MCF 10A (cell line): ENCODE measurements at regions not wholly inside any gene's neighbourhood (a gene's known extent, or its start where the extent isn't known, plus 50 kb on each side); places are given as distances from the start of the nearest gene placed in this dataset.

Experiments used
- BruUV-seq: library from RNA; stranded (reverse); fragments of 400-500 nt; replicated peaks from 2 replicates; lab custom pipeline; 2021; lab: Mats Ljungman, UMichigan
- CTCF ChIA-PET: fragments of 300-600 bp; sonication (Branson Sonifier 250); formaldehyde crosslinking; extraction: SDS; loops from one replicate; lab custom pipeline; 2021; ENCODE audit warnings: antibody characterized with exemption, inconsistent platforms; lab: Yijun Ruan, JAX
- POLR2A ChIA-PET: fragments of 300-600, 350-650 bp; sonication (Branson Sonifier 250); formaldehyde crosslinking; extraction: SDS; loops from one replicate; lab custom pipeline; 2020; ENCODE audit warnings: antibody characterized with exemption, inconsistent platforms; lab: Yijun Ruan, JAX
- DNase-seq: peaks from one replicate; pipeline ENCODE4 v3.0.0-alpha.2; 2018; ENCODE audit not compliant: unreplicated experiment
- H3K27ac Mint-ChIP-seq: one replicate; pipeline ENCODE4 v1.8.0; 2022; ENCODE audit warnings: mild to moderate bottlenecking, low read depth, mixed read lengths; ENCODE audit not compliant: unreplicated experiment
- H3K27me3 Mint-ChIP-seq: one replicate; pipeline ENCODE4 v1.8.0; 2022; ENCODE audit warnings: mixed read lengths; ENCODE audit not compliant: insufficient read depth, unreplicated experiment
- H3K36me3 Mint-ChIP-seq: one replicate; pipeline ENCODE4 v1.8.0; 2022; ENCODE audit warnings: mild to moderate bottlenecking, moderate library complexity, mixed read lengths; ENCODE audit not compliant: insufficient read depth, unreplicated experiment
- H3K4me1 Mint-ChIP-seq: one replicate; pipeline ENCODE4 v1.8.0; 2022; ENCODE audit warnings: mixed read lengths; ENCODE audit not compliant: insufficient read depth, unreplicated experiment
- H3K4me3 Mint-ChIP-seq: one replicate; pipeline ENCODE4 v1.8.0; 2022; ENCODE audit warnings: mild to moderate bottlenecking, moderate library complexity, mixed read lengths; ENCODE audit not compliant: unreplicated experiment
- H3K9me3 Mint-ChIP-seq: one replicate; pipeline ENCODE4 v1.8.0; 2022; ENCODE audit warnings: mixed read lengths; ENCODE audit not compliant: unreplicated experiment
- CTCF ChIP-seq: fragments of 200-600 bp; IDR thresholded peaks from one replicate; pipeline ENCODE4 v1.8.0; 2022; ENCODE audit warnings: antibody characterized with exemption, mild to moderate bottlenecking; ENCODE audit not compliant: unreplicated experiment
- intact Hi-C: fragments of 100-400 bp; cut with micrococcal nuclease; formaldehyde crosslinking; loops from 2 replicates; pipeline ENCODE4 v1.14.1; 2022

GRCh38 chr2:176585291-176585690, 316.0 kb downstream of the MTX2 start:
- no peak for DNase-seq
- CTCF ChIA-PET, result interaction anchor here (0.6 to 1.7 kb wide), 6 partner anchors 10 to 325 kb away, joined by 3 to 7 read pairs (median 4); no protein-coding TSS in a partner anchor
- TF ChIP-seq CTCF, result no peak
- H3K36me3 Mint-ChIP-seq, result no peaks in the 10 kb centered on the region
- BruUV-seq, result no TSS peak
- H3K27ac Mint-ChIP-seq, result no peak overlapping the region
- H3K4me3 Mint-ChIP-seq, result no peak overlapping the region
- no peaks in the 10 kb centered on the region for H3K9me3 Mint-ChIP-seq
- POLR2A ChIA-PET, result interaction anchor here (0.6 to 1.2 kb wide), 2 partner anchors 11 to 642 kb away, joined by 3 to 4 read pairs; no protein-coding TSS in a partner anchor
- no peaks in the 10 kb centered on the region for H3K27me3 Mint-ChIP-seq
- intact Hi-C loops, result no loop called here
- H3K4me1 Mint-ChIP-seq, result peaks cover 17% of the 10 kb centered on the region

- BruUV-seq, result no TSS peak
- H3K4me1 Mint-ChIP-seq, result peaks cover 17% of the 10 kb centered on the region
- H3K27me3 Mint-ChIP-seq, result no peaks in the 10 kb centered on the region
- TF ChIP-seq CTCF, result no peak
- H3K9me3 Mint-ChIP-seq, result no peaks in the 10 kb centered on the region
- CTCF ChIA-PET, result interaction anchor here (0.6 to 1.7 kb wide), 3 partner anchors 27 to 132 kb away, joined by 3 to 5 read pairs (median 5); no protein-coding TSS in a partner anchor
- H3K4me3 Mint-ChIP-seq, result no peak overlapping the region
- H3K36me3 Mint-ChIP-seq, result no peaks in the 10 kb centered on the region
- intact Hi-C loops, result no loop called here
- no peak for DNase-seq
- H3K27ac Mint-ChIP-seq, result no peak overlapping the region
- POLR2A ChIA-PET, result interaction anchor here (1.2 kb wide), 1 partner anchor 10 kb away, joined by 4 read pairs; no protein-coding TSS in a partner anchor
These were observed 316.5 kb downstream of the MTX2 start for GRCh38 chr2:176585791-176586190.

GRCh38 chr2:176589287-176589686, 320.0 kb downstream of the MTX2 start:
- no TSS peak for BruUV-seq
- Mint-ChIP-seq H3K27me3 (no peaks in the 10 kb centered on the region), H3K36me3 (no peaks in the 10 kb centered on the region), H3K4me1 (peaks cover 2% of the 10 kb centered on the region), H3K27ac (no peak overlapping the region), H3K4me3 (no peak overlapping the region), H3K9me3 (peaks cover 7% of the 10 kb centered on the region)
- TF ChIP-seq CTCF, result no peak
- ChIA-PET POLR2A (no interaction called here), CTCF (interaction anchor here (0.6 to 1.2 kb wide), 3 partner anchors 65 to 1163 kb away, joined by 3 read pairs; no protein-coding TSS in a partner anchor)
- DNase-seq, result no peak
- intact Hi-C loops, result no loop called here

GRCh38 chr2:176589825-176590440, 320.7 kb downstream of the MTX2 start:
- intact Hi-C loops, result no loop called here
- Mint-ChIP-seq H3K4me3 (no peak overlapping the region), H3K4me1 (peaks cover 3% of the 10 kb centered on the region), H3K27ac (no peak overlapping the region), H3K27me3 (no peaks in the 10 kb centered on the region), H3K9me3 (peaks cover 7% of the 10 kb centered on the region), H3K36me3 (no peaks in the 10 kb centered on the region)
- ChIA-PET POLR2A (interaction anchor here (0.7 to 1.0 kb wide), 2 partner anchors 35 to 228 kb away, joined by 3 to 4 read pairs; no protein-coding TSS in a partner anchor), CTCF (interaction anchor here (0.5 to 0.8 kb wide), 3 partner anchors 47 to 449 kb away, joined by 3 to 4 read pairs (median 3); no protein-coding TSS in a partner anchor)
- TF ChIP-seq CTCF, result no peak
- BruUV-seq, result no TSS peak
- DNase-seq, result no peak
